ENCODE measurements at regions not wholly inside any gene's neighbourhood (a gene's known extent, or its start where the extent isn't known, plus 50 kb on each side); places are given as distances from the start of the nearest gene placed in this dataset.

DNA sequence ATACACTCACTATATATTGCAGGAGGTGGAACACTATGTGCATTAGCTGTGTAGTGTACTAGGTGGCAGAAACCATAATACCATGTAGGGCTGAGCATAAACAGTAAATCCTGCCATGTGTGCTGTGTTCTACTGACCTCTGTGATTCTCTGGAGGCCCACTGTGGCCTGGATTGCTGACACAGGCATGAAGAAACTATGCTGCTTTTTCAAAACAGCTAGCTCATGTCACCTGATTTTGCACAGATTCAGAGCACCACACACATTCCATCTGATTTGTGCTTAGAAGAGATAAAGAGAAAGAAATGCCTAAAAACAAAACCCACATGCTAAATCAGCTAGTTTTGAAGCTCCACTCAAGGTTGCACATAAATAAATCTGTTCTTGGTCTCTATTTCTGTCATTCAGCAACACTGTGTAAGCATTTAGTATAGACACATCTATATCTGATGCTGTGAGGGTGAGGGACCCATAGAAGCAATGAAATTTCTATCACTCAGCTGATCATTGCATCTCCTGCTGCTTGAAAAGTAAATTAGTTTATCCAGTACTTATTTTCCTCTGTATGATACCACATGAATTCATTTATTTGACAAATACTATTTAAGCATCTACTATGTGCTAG lies 1007.7 kb upstream of the SEMA6D start:
- DNase-seq (ENCODE audit: extremely low read depth, low read depth), result no peak
- no peak for TF ChIP-seq CTCF (IDR thresholded peaks at IDR 0.05; ENCODE audit: low read depth, low read length)

GRCh38 chr15:46710401-46710960 lies 1006.8 kb upstream of the SEMA6D start:
- DNase-seq (ENCODE audit: extremely low read depth, low read depth), result no peak
- no peak for TF ChIP-seq CTCF (IDR thresholded peaks at IDR 0.05; ENCODE audit: low read depth, low read length)

DNA sequence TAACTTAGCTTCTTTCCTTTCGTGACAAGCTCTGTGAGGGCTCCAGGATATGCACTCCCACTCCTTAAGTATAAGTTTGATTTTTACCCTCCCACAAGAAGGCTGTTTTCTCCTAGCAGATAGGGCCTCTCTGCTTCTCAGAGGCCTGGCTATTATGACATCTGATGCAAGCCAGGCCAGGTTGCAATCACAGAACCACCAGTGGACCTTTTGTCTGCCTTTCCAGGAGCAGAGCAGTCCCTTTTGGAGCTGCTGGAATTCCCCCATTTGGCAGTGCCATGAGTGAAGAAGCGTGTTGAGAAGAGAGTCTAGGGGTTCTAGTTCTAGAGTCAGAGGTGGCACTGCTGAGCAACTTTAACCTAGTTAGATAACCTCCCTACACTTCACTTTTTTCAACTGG lies 1004.3 kb upstream of the SEMA6D start:
- TF ChIP-seq CTCF (IDR thresholded peaks at IDR 0.05; ENCODE audit: low read depth, low read length), result no peak
- DNase-seq (ENCODE audit: extremely low read depth, low read depth), result no peak

DNA sequence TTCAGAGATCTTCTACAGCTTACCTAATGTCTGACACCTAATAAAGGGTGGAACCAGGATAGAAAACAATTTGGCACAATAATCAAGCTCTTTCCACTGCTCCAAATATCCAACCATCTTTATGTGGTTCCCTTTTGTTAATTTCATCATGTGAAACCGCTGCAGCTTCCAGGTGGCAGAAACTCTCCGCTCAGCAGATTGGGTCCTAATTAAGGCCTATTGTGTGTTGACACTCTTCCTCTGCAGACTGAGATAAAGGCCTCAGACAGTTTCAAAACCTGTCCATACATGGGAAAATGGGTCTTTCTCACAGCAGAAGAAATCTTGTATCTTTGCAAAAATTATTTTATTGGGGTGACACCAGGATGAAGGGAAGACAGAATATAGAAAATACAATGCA lies 1002.4 kb upstream of the SEMA6D start:
- TF ChIP-seq CTCF (IDR thresholded peaks at IDR 0.05; ENCODE audit: low read depth, low read length), result no peak
- no peak for DNase-seq (ENCODE audit: extremely low read depth, low read depth)

DNA sequence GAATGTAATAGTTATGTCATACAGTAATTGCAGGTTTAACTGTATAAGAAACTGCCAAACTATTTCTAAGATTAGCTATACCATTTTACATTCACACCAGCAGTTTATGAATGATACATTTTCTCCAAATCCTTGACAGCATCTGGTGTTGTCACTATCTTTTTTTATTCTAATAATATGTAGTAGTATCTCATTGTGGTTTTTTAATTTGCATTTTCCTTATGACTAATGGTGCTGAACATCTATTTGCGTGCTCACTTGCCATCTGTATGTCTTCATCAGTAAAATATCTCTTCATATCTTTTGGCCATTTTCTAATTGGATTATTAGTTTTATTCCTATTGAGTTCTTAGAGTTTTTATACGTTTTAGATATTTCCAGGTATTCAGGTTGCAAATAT lies 994.0 kb upstream of the SEMA6D start:
- TF ChIP-seq CTCF (IDR thresholded peaks at IDR 0.05; ENCODE audit: low read depth, low read length), result no peak
- DNase-seq (ENCODE audit: extremely low read depth, low read depth), result no peak

DNA sequence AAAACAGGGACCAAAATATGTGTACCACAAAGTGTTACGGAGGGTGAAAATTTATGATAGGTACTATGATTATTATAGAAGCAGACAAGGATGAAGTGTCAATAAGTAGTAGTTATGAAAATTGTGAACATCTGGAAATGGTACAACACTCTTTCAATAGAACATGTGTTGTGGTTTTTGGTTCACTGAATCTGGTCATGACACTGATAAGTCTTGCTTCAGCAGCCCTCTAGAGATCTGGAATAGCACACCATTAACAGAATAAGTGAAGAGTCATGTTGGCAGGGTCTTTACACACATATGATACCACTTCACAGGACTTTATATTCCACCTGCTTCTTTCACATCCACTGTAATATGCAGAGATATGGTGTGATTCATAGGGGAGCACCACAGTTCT lies 985.2 kb upstream of the SEMA6D start:
- no peak for DNase-seq (ENCODE audit: extremely low read depth, low read depth)

More for the DNA sequence above, 985.2 kb upstream of the SEMA6D start:
- no peak for TF ChIP-seq CTCF (IDR thresholded peaks at IDR 0.05; ENCODE audit: low read depth, low read length)

Data from AG09319 (cell line).